ENCODE measurements at regions not wholly inside any gene's neighbourhood (a gene's known extent, or its start where the extent isn't known, plus 50 kb on each side); places are given as distances from the start of the nearest gene placed in this dataset.

- H3K4me3 ChIP-seq, result no peak overlapping the region
- no peaks in the 10 kb centered on the region for H3K36me3 ChIP-seq
- H3K27ac ChIP-seq (replicated peaks in 1 of 4), result no peak overlapping the region
- TF ChIP-seq POLR2A (IDR thresholded peaks at IDR 0.05; ENCODE audit: low read depth), result no peak
- no peak for TF ChIP-seq POLR2AphosphoS5 (IDR thresholded peaks at IDR 0.05)
- TF ChIP-seq EP300 (IDR thresholded peaks at IDR 0.05), result no peak
- no peak for TF ChIP-seq CTCF (IDR thresholded peaks at IDR 0.05)
- H3K9me3 ChIP-seq, result peaks cover 0 to 27% (median 8%) of the 10 kb centered on the region in 4 donors
- intact Hi-C loops (cut with DNase I), result no loop called here
- DNase-seq (ENCODE audit: extremely low spot score), result no peak
- 69% methylated on average over 5 of the region's 5 CpGs for WGBS
- H3K27me3 ChIP-seq, result no peaks in the 10 kb centered on the region
- no peaks in the 10 kb centered on the region for H3K4me1 ChIP-seq
These were observed 248.5 kb downstream of the BUB3 start for GRCh38 chr10:123402656-123403055.

- H3K27me3 ChIP-seq, result no peaks in the 10 kb centered on the region
- H3K4me1 ChIP-seq, result peaks cover 0 to 8% (median 5%) of the 10 kb centered on the region in 4 donors
- DNase-seq (ENCODE audit: extremely low spot score), result no peak
- H3K27ac ChIP-seq (replicated peaks in 1 of 4), result no peak overlapping the region
- 92% methylated on average over 1 of the region's 1 CpG for WGBS
- TF ChIP-seq EP300 (IDR thresholded peaks at IDR 0.05), result no peak
- TF ChIP-seq POLR2A (IDR thresholded peaks at IDR 0.05; ENCODE audit: low read depth), result no peak
- TF ChIP-seq POLR2AphosphoS5 (IDR thresholded peaks at IDR 0.05), result no peak
- TF ChIP-seq CTCF (IDR thresholded peaks at IDR 0.05), result no peak
- intact Hi-C loops (cut with DNase I), result no loop called here
- H3K9me3 ChIP-seq, result peaks cover 0 to 27% (median 8%) of the 10 kb centered on the region in 4 donors
- H3K4me3 ChIP-seq, result no peak overlapping the region
- H3K36me3 ChIP-seq, result no peaks in the 10 kb centered on the region
These were observed 250.2 kb downstream of the BUB3 start for GRCh38 chr10:123404357-123404756.

- 89% methylated on average over 3 of the region's 3 CpGs for WGBS
- intact Hi-C loops (cut with DNase I), result no loop called here
- H3K4me1 ChIP-seq, result peaks cover 0 to 16% (median 13%) of the 10 kb centered on the region in 4 donors
- H3K27ac ChIP-seq (replicated peaks in 1 of 4), result no peak overlapping the region
- no peaks in the 10 kb centered on the region for H3K27me3 ChIP-seq
- TF ChIP-seq EP300 (IDR thresholded peaks at IDR 0.05), result no peak
- TF ChIP-seq CTCF (IDR thresholded peaks at IDR 0.05), result no peak
- H3K9me3 ChIP-seq, result peaks cover 0 to 20% (median 6%) of the 10 kb centered on the region in 4 donors
- H3K4me3 ChIP-seq, result no peak overlapping the region
- H3K36me3 ChIP-seq, result no peaks in the 10 kb centered on the region
- DNase-seq (ENCODE audit: extremely low spot score), result no peak
These were observed 254.5 kb downstream of the BUB3 start for GRCh38 chr10:123408660-123409059.

GRCh38 chr10:123409426-123409825 is 255.2 kb downstream of the BUB3 start:
- intact Hi-C loops (cut with DNase I), result no loop called here
- H3K4me3 ChIP-seq, result no peak overlapping the region
- no peak for TF ChIP-seq EP300 (IDR thresholded peaks at IDR 0.05)
- TF ChIP-seq CTCF (IDR thresholded peaks at IDR 0.05), result no peak
- no peak for TF ChIP-seq POLR2AphosphoS5 (IDR thresholded peaks at IDR 0.05)
- TF ChIP-seq POLR2A (IDR thresholded peaks at IDR 0.05; ENCODE audit: low read depth), result no peak
- no peaks in the 10 kb centered on the region for H3K36me3 ChIP-seq
- 39% methylated on average over 3 of the region's 3 CpGs for WGBS
- H3K4me1 ChIP-seq, result peaks cover 0 to 16% (median 13%) of the 10 kb centered on the region in 4 donors
- DNase-seq (ENCODE audit: extremely low spot score), result no peak
- peaks cover 0 to 12% (median 3%) of the 10 kb centered on the region in 4 donors for H3K9me3 ChIP-seq
- no peak overlapping the region for H3K27ac ChIP-seq (replicated peaks in 1 of 4)
- no peaks in the 10 kb centered on the region for H3K27me3 ChIP-seq

GRCh38 chr10:123409884-123410283 is 255.7 kb downstream of the BUB3 start:
- Histone ChIP-seq H3K4me3 (no peak overlapping the region), H3K27me3 (no peaks in the 10 kb centered on the region), H3K36me3 (no peaks in the 10 kb centered on the region), H3K9me3 (peaks cover 0 to 8% (median under 1%) of the 10 kb centered on the region in 4 donors), H3K4me1 (peaks cover 0 to 16% (median 13%) of the 10 kb centered on the region in 4 donors), H3K27ac (replicated peaks in 1 of 4) (no peak overlapping the region)
- 74% methylated on average over 6 of the region's 6 CpGs for WGBS
- no peak for DNase-seq (ENCODE audit: extremely low spot score)
- TF ChIP-seq POLR2AphosphoS5 (IDR thresholded peaks at IDR 0.05), result no peak
- TF ChIP-seq CTCF (IDR thresholded peaks at IDR 0.05), result no peak
- no peak for TF ChIP-seq POLR2A (IDR thresholded peaks at IDR 0.05; ENCODE audit: low read depth)
- no peak for TF ChIP-seq EP300 (IDR thresholded peaks at IDR 0.05)
- intact Hi-C loops (cut with DNase I), result no loop called here
